Sigmoid colon (tissue), 4 donors: ENCODE measurements at regions not wholly inside any gene's neighbourhood (a gene's known extent, or its start where the extent isn't known, plus 50 kb on each side); places are given as distances from the start of the nearest gene placed in this dataset.

Experiments
- EP300 ChIP-seq, 4 donors: sonication (generic); formaldehyde crosslinking; IDR thresholded peaks; one replicate each; pipeline ENCODE4 v1.6.1; 2017; ENCODE audit warnings: antibody characterized with exemption in 4 of 4
- POLR2A ChIP-seq, 2 donors: fragments of 450-650 bp; IDR thresholded peaks; one replicate each; pipeline ENCODE4 v1.6.1; 2016; ENCODE audit warnings: antibody characterized with exemption in 2 of 2, mild to moderate bottlenecking in 2 of 2, moderate library complexity in 2 of 2
- POLR2AphosphoS5 ChIP-seq, 4 donors: sonication (generic); formaldehyde crosslinking; IDR thresholded peaks; one replicate each; pipeline ENCODE4 v1.6.1; 2017; ENCODE audit warnings: antibody characterized with exemption in 4 of 4
- TF ChIP-seq, protein P1 (sequence below), 4 experiments: fragments of 450-650 bp in 3 of 4; fragments of 200-600 bp in 1 of 4; IDR thresholded peaks; one replicate each; pipeline ENCODE4 v1.5.1; 2016 to 2019; ENCODE audit warnings: antibody characterized with exemption in 4 of 4, mild to moderate bottlenecking in 3 of 4, moderate library complexity in 2 of 4

DNA sequence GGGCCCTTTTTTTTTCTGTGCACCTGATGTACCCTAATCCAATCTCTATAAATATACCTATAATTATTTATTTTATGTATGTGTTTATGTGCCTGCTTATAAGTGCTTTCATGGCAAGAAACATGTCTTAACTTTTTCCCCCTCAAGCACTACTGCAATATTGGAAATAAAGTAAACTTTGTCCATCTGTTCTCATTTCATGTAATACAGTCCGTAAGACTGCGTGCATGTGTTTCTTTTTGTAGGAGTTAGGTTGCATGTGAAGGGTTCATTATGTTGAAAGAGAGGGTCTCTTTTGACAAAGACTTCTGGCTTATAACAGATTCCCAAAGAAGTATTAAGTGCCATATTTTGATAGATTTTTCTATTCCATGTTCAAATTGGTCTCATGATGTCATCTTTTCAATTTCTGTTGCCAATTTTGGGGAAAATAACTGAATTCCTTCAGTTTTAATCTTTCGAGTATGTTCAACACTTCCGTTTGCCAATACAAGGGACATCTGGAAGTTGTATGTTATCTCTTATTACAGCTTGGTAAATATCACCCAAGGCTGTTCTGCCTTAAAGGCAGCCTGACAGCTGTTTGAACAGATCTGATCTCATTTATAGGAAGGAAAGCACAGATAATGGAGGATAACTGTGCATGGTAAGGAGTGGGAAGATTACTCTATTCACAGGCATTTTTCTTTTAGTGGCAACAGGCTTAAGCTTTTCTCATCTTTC is 273.1 kb upstream of the SGO1 start:
- TF ChIP-seq EP300 (IDR thresholded peaks at IDR 0.05) (no peak), POLR2AphosphoS5 (IDR thresholded peaks at IDR 0.05) (peak in 1 of 4 donors; percentile 9), POLR2A (IDR thresholded peaks at IDR 0.05) (no peak)
- TF ChIP-seq, protein P1, sequence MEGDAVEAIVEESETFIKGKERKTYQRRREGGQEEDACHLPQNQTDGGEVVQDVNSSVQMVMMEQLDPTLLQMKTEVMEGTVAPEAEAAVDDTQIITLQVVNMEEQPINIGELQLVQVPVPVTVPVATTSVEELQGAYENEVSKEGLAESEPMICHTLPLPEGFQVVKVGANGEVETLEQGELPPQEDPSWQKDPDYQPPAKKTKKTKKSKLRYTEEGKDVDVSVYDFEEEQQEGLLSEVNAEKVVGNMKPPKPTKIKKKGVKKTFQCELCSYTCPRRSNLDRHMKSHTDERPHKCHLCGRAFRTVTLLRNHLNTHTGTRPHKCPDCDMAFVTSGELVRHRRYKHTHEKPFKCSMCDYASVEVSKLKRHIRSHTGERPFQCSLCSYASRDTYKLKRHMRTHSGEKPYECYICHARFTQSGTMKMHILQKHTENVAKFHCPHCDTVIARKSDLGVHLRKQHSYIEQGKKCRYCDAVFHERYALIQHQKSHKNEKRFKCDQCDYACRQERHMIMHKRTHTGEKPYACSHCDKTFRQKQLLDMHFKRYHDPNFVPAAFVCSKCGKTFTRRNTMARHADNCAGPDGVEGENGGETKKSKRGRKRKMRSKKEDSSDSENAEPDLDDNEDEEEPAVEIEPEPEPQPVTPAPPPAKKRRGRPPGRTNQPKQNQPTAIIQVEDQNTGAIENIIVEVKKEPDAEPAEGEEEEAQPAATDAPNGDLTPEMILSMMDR (IDR thresholded peaks at IDR 0.05): no peak
